ENCODE measurements at regions not wholly inside any gene's neighbourhood (a gene's known extent, or its start where the extent isn't known, plus 50 kb on each side); places are given as distances from the start of the nearest gene placed in this dataset.
"Not testable (repeated sequence)": the region's sequence is repeated elsewhere in the genome, so short reads cannot be mapped to it uniquely, and the experiment has no call there.

GRCh38 chr17:33941744-33942143 lies 313.3 kb upstream of the CCL2 start:
- no peak for DNase-seq (ENCODE audit: low read depth, low spot score)

DNA sequence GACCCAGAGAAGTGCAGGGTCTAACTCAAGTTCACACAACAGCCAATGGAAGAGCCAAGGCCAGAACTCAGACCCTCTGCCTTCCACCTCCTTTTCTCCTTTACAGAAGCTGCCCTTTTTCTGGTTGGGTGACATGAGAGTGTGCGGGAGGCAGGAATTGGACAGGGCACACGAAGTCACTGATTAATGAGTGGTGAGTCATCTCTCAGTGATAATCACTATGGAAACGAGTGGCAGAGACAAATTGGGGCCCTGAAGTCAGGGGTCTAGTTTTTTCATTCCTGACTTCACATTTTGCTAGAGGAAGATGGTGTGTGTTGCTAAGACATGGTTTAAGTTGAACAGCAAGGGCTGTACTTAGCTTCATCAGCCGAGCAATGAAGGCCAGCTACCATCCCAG lies 312.7 kb upstream of the CCL2 start:
- DNase-seq (ENCODE audit: low read depth, low spot score), result no peak

- DNase-seq (ENCODE audit: low read depth, low spot score), result no peak
Observed at GRCh38 chr17:33944412-33944811, 310.7 kb upstream of the CCL2 start.

GRCh38 chr17:33944826-33945225 lies 310.3 kb upstream of the CCL2 start:
- DNase-seq (ENCODE audit: low read depth, low spot score), result no peak

GRCh38 chr17:33945646-33946546 lies 309.2 kb upstream of the CCL2 start:
- no peak for DNase-seq (ENCODE audit: low read depth, low spot score)

GRCh38 chr17:33947762-33948161 lies 307.3 kb upstream of the CCL2 start:
- DNase-seq (ENCODE audit: low read depth, low spot score), result no peak

DNA sequence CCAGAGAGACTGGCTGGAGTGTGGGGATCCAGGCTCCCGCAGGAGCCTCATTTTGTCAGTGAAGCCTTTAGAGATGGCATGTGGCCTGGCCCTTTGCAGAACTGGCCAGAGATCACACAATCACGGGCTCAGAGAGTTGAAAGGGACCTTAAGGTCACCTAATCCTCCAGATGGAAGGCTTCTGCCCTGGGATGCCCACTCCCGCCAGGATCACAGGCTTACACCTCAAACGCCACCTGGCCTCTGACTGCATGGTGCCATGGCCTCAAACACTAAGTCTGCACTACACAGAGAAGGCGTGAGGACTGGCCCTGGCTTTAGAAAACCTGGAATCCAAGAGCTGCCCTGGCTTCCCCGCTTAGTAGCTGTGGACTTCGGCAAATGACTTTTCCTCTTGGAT lies 306.8 kb upstream of the CCL2 start:
- no peak for DNase-seq (ENCODE audit: low read depth, low spot score)

- DNase-seq (ENCODE audit: low read depth, low spot score), result no peak
Observed at GRCh38 chr17:33949100-33949499, 306.0 kb upstream of the CCL2 start.

DNA sequence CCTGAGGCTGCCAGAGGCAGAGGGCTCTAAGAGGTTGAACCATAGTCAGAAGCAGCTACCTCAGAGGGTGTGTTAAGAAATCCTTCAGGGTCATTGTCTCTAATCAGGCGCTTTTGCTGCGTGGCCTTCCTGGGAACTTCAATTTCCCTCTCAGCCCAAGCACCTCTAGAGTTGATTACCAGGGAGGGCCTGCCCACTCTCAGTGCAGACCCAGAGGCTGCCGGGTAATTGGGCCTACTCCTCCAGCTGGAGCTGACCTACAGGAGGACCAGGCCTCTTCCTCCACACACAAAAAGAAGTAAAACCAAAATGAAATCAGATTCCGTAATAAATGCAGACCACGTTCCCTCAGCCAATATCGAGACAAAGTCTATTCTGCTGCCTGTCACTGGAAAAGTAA lies 305.0 kb upstream of the CCL2 start:
- DNase-seq (ENCODE audit: low read depth, low spot score), result no peak

DNA sequence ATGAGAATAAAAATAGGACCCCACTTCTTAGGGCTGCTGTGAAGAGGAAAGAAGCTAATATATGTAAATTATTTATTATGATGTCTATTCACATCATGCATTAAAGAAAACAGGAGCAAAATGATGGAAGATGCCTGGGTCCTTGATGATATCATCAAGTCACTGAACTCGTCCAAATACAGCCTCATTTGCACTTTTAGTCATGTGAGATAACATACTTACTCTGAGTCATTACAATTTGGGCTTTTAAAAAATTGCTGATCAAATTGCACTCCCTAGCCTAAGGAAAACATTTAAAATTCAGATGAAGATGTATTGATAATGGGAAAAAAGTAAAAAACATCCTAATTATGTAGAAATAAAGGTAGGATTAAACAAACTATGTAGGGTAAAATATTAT lies 302.7 kb upstream of the CCL2 start:
- no peak for DNase-seq (ENCODE audit: low read depth, low spot score)

GRCh38 chr17:33954597-33954996 lies 300.5 kb upstream of the CCL2 start:
- no peak for DNase-seq (ENCODE audit: low read depth, low spot score)

DNA sequence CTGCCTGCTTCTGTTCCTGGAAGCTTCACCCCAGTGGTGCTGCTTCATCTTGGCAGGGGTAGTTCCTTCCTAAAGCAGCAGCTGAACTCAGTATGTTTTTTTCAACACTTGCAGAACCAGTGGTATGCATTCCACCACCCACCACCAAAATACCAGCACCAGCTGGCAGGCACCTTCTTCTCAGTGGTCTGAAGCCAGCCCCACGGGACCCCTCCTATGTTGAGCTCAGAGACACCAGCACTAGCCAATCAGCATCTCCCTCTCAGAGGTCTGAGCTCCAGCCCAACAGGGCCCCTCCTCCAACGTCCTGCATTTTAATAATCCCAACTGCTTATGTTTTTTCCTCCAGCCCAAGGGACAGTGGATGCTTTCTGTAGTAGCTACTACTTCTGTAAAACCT lies 299.6 kb upstream of the CCL2 start:
- no peak for DNase-seq (ENCODE audit: low read depth, low spot score)

- not testable (repeated sequence) for DNase-seq (ENCODE audit: low read depth, low spot score)
Observed at GRCh38 chr17:33959098-33959497, 296.0 kb upstream of the CCL2 start.

DNA sequence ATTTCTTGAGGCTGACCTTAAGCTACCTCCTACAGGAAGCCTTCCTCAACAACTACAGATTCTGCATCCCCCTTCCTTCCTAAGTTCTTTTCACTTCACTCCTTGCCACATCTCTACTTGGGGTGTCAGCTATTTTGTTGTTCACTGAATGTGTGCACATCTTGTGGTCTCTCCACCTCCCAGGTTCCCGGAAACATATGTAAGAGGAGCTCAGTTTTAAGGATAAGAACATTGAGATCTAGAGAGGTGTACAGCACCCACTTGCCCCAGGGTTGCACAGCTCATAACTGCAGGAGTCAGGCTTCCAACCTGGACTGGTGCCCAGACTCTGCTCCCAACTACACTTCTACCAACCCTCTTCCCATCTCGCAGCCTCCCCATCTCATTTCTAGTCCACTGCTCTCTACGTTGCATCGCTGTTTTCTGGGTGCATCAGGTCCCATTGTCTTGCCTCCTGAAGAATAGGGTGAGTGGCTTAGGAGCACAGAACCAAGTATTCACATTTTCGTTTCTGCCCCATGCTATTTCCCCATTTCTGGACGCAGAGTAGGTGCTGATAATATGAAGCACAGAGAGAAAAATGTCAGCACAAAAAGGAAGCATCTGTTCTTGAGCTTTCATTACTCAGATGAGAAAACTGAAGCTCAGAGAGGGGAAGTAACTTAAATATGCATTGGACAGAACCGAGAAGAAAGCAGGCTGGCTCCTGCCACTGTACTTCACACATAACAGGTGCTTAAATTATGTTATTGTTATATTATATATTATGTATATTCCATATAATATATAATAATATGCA lies 292.0 kb upstream of the CCL2 start:
- no peak for DNase-seq (ENCODE audit: low read depth, low spot score)

DNA sequence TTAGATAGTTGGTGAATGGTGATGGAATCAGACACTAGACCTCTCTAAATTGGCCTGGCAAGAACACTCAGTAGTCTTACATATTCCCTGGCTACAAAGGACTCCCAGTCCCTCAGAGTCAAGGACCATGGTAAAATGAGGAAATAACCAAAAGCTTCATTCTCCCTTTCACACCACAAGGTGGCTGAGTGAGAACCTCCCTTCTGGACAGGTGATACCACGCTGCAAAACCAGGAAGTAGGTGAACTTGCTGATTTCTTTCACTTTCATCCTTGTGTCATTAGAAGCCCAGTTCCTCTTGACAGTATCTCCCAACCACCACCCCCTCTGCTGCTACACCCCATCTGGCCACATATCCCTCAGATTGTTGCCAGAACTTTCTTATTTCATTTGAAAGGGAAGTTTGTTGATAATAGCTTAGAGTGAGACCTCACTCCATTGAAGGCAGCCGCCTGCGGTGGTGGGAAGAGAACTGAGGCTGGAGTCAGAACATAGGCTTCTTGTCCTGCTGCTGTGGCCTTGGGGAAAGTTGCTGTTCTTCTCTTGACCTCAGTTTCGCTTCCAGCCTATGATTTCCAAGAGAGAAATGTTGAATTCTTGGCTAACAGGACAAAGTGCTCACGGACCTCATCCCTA lies 290.6 kb upstream of the CCL2 start:
- no peak for DNase-seq (ENCODE audit: low read depth, low spot score)

DNA sequence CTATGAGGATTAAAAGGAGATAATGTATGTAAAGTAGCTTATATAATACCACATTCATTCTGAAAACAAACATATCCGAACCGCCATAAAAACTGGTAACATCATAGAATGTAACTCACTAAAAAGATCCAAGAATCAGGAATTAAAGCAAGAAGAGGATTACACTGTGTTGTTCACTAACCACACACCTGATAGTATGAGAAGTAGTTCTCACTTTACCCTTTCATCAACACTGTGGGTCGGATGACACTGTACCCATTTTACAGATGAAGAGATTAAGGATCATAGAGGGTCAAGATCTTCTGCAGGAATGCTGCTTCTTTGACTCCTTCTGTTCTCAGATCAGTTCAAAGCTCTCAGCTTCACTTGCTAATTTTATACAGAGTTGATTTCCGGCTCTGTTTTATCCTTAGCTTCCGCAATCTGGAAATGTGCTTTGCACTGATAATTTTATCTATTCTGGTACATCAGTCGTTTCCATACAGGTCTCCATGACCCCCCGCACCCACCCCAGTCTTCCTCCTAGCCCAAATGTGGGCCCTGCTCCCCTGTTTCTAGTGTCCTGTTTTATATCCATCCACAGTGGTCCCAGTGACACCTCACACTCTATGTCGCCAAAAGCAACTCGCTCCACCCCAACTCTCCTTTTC lies 288.6 kb upstream of the CCL2 start:
- no peak for DNase-seq (ENCODE audit: low read depth, low spot score)

- no peak for DNase-seq (ENCODE audit: low read depth, low spot score)
Observed at GRCh38 chr17:33967608-33968349, 287.3 kb upstream of the CCL2 start.

DNA sequence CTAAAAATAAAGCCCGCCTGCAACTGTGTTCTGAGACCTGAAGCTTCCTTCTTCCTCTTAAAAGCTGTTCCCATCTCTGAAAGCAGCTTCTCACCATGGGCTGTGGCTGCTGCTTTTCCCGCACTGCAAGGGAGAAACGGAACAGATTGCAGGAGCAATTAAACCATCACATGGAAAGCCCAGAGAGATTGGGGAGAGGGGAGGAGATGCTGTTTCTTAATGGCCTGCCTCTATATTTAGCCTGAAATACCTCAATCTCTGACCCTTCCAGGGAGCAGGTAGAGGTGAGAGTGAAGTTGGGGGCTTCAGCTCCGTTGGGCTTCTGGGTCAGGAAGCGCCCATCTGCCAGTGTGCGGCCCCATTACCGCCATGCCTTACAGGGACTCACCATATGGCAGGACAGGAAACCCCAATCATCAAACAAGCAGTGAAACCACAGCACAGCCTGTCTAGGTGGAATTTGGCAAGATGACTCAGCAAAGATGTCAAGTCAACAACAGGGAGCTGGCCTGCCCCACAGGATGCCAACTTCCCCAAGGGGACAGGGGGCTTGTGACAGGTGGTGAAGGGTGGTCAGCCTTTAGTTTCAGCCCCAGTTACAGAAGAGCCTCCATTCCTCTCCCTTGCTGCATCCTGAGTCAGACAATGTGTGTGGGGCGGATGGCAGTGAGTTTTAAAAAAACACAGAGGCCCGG lies 286.6 kb upstream of the CCL2 start:
- DNase-seq (ENCODE audit: low read depth, low spot score), result no peak

DNA sequence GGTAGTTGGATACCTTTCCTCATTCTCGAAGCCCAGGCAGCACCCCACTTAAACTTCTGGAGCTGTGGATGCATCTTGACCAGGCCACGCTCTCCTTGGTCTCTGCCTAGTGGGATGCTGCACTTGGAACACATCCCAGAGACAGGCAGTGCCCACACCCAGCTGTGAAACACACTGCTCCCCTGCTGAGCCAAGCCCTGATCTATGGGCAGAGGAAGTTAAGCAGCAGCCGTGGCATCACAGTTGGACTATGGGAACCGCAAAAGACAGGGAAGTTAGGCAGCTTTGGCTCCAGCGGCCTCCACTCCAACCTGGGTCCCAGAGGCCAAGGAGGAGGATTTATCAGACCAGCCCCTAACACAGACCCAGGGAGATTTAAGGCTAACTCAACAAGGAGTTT lies 284.8 kb upstream of the CCL2 start:
- DNase-seq (ENCODE audit: low read depth, low spot score), result no peak

- no peak for DNase-seq (ENCODE audit: low read depth, low spot score)
Observed at GRCh38 chr17:33972763-33973162, 282.3 kb upstream of the CCL2 start.

DNA sequence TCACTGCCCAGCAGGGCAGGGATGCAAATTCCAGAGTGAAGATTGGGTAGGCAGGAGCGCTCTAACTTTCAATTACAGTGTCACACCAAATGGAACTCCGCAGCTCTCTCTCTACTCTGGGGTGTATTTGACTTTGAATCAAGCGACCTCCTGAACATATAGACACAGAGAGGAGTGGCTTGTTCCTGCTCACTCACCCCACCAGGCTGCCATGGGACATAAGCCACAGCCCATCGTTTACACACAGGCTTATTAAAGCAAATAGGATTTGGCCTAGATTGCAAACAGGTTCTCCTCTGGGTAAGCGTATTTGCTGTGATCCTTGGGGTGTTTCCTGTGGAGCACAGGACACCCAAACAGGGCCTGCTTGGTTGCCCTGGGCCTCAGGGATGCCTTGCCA lies 281.6 kb upstream of the CCL2 start:
- no peak for DNase-seq (ENCODE audit: low read depth, low spot score)

Data from activated CD4-positive, CD25-positive, alpha-beta regulatory T cell treated with anti-CD3 and anti-CD28 coated beads, Interleukin-2, amount 50 U/mL, for 16 hours (primary cell).